Hepatocyte (in vitro differentiated cells): ENCODE measurements at regions not wholly inside any gene's neighbourhood (a gene's known extent, or its start where the extent isn't known, plus 50 kb on each side); places are given as distances from the start of the nearest gene placed in this dataset.

Source experiments
- CTCF ChIP-seq: fragments of 200-600 bp; sonication (generic); IDR thresholded peaks from 2 replicates; pipeline ENCODE4 v1.5.1; 2016; ENCODE audit warnings: antibody characterized with exemption, mild to moderate bottlenecking; ENCODE audit not compliant: poor library complexity
- EZH2 ChIP-seq: fragments of 200-600 bp; sonication (generic); IDR thresholded peaks from 2 replicates; pipeline ENCODE4 v1.6.1; 2016; ENCODE audit warnings: antibody characterized with exemption, mild to moderate bottlenecking, borderline replicate concordance
- EZH2phosphoT487 ChIP-seq: fragments of 200-600 bp; sonication (generic); IDR thresholded peaks from one replicate; pipeline ENCODE4 v1.6.1; 2018; ENCODE audit warnings: antibody characterized with exemption, mild to moderate bottlenecking, low read depth, moderate library complexity; ENCODE audit not compliant: unreplicated experiment, severe bottlenecking

- TF ChIP-seq CTCF = no peak
- no peak for TF ChIP-seq EZH2
- TF ChIP-seq EZH2phosphoT487 = no peak
Measured at GRCh38 chr1:29833581-29833980, 597.3 kb downstream of the PTPRU start.
